Left cardiac atrium (tissue), 4 donors: ENCODE measurements at regions not wholly inside any gene's neighbourhood (a gene's known extent, or its start where the extent isn't known, plus 50 kb on each side); places are given as distances from the start of the nearest gene placed in this dataset.
"Not testable (repeated sequence)": the region's sequence is repeated elsewhere in the genome, so short reads cannot be mapped to it uniquely, and the experiment has no call there.

Experiments used
- ATAC-seq, 2 donors: fragments of 200-7000 bp; cut with Tn5 transposase; one replicate each; pipeline ENCODE4 v1.9.1; 2020; ENCODE audit warnings: mild to moderate bottlenecking in 2 of 2, moderate library complexity in 2 of 2
- DNase-seq: peaks from one replicate; pipeline ENCODE4 v3.0.0-alpha.2; 2020
- intact Hi-C, 2 donors: fragments of 100-400 bp; cut with DNase I; formaldehyde crosslinking; loops; one replicate each; pipeline versions ENCODE4 v1.14.1 to v1.15.1; 2022 to 2023
- donor health status: DM: no; HTN: yes; CAD: no.
- donor health status: DM: no; HTN: yes; CAD: no; lungs with severe emphysema.
- donor health status: DM: yes; HTN: yes; CAD: no.
- donor health status: Dilated cardiomyopathy.

DNA sequence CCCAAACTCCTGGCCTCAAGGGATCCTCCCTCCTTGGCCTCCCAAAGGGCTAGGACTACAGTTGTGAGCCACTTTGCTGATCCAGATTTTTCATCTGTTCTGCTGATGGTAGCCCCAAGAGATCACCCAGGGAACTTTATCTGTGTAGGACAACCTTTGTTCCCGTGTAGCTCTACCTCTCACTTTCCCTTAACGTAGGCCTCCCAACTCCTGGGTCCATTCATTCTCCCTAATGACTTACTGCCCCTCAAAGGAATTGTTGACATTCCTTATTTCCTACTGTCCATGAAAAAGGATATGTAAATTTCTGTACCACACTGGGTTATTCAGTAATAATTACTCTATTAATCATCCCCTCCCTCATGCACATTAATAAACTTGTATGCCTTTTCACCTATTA, 51.0 kb upstream of the PHF24 start:
- intact Hi-C loops, result loop anchor here in 1 of 2 donors (10.0 kb wide), 2 partner anchors 138 to 188 kb away; partner anchors contain the start of gene PIGO

DNA sequence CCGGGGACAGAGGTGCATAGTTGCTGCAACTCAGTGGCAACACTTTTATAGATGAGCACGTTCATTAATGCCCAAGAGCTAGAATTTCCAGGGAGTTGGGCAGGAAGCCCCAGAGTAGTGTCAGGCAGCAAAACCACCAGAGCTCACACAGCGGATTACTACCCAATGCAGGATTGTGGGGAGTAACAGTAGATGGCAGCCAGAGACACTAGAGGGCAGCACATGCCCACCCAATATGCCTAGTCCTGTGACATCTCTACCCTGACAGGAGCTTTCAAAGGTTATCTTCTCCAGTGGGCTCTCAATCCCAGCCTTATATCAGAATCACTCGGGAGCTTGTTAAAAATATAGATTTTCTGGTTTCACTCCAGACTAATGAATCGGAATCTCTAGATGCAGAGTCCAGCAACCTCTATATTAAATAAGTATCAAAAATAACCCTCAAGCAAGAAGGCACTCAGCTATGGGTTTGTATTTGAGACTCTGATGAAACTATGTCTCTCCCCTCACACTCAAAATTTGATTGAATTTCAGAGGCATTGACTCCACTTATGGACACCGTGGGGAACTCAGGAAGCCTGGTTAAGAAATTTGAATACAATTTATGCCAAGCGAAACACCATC, 58.4 kb upstream of the PHF24 start:
- ATAC-seq, result peak; percentile 99
- intact Hi-C loops, result loop anchor here (2.0 to 10.0 kb wide), 6 partner anchors 85 to 575 kb away; partner anchors contain the start of gene PIGO (in 2 of the 2)
- DNase-seq, result peak; percentile 82

More for the DNA sequence above, 51.0 kb upstream of the PHF24 start:
- ATAC-seq (no peak), DNase-seq (no peak)

DNA sequence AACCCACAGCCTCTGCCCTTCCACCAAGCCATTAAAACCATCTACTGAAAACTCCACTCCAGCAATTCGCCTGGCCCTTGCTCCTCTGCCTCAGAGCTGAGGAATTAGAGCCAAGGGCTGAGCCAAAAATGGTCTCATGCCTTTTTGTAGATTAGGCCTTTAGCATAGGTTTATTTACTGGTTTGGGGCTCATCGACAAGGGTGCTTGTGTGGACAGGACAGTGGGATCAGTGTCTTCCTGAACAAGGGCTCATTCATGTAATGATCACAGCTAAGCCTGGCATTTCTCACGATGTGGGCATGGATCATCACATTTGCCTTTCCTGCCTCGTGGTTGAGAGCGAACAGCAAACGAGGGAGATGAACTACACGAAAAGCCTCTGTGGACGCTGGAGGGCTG, 59.2 kb upstream of the PHF24 start:
- DNase-seq (no peak), ATAC-seq (peak in 1 of 2 donors; percentile 23)
- intact Hi-C loops, result loop anchor here in 1 of 2 donors (2.0 to 10.0 kb wide), 3 partner anchors 86 to 576 kb away; partner anchors contain the start of gene PIGO

DNA sequence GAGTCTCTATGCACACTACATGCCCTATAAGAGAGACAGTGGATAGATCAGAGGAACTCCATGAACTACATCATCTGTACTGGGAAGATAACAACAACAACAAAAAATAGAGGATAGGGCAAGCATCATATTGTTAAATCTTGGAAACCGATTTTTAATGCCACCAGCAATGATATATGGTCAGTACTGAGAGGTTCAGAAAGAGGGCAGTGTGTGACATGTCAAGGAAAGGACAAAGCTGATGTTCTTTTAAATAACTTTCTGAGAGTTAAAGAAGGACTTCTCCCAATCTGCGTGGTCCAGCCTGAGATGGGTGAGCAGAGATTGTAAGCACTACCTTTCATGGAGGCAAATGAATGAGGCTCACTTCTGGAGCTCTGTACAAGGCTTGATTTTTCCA, 62.0 kb upstream of the PHF24 start:
- ATAC-seq, result no peak
- DNase-seq, result no peak
- intact Hi-C loops, result loop anchor here in 1 of 2 donors (10.0 kb wide), 1 partner anchor 579 kb away; no protein-coding TSS in a partner anchor

DNA sequence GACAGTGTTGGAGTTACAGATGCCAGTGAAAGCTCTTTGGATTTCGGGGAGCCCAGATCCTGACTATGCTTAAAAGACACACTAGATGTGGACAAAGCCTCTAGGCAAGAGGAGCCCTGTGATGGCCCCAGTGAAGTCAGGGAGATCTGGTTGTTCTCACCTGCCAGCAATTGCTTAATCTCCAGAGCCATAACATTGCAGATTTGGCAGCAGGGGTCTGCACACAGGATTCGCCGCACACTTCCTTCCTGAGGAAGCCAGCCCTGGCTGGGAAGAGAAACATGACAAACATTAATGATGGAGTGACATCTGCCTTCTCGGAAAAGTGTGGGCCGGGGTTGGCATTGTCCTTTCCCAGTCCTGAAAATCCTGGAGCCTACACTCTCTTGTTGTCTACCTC, 65.2 kb upstream of the PHF24 start:
- intact Hi-C loops, result loop anchor here in 1 of 2 donors (10.0 kb wide), 1 partner anchor 582 kb away; no protein-coding TSS in a partner anchor
- DNase-seq, result no peak
- no peak for ATAC-seq

DNA sequence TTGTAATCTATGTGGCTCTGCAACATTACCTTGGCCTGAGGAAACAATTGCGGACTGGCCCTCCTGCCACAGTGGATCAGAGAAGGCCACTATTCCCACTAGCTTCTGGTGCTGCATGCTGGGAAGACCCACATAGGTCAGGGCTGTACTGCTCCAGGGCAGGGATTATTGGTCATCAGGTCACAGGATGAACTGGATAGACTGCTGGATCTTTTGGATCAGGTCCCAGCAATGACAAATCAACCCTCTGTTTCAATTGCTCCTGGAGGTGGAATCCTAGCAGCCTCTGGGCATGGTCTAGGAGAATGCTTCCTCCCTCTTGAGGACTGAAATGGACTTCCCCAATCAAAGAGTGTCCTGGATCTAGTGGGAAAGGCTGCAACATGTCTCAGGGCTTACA, 66.7 kb upstream of the PHF24 start:
- ATAC-seq (no peak), DNase-seq (no peak)
- intact Hi-C loops, result loop anchor here in 1 of 2 donors (10.0 kb wide), 1 partner anchor 583 kb away; no protein-coding TSS in a partner anchor

DNA sequence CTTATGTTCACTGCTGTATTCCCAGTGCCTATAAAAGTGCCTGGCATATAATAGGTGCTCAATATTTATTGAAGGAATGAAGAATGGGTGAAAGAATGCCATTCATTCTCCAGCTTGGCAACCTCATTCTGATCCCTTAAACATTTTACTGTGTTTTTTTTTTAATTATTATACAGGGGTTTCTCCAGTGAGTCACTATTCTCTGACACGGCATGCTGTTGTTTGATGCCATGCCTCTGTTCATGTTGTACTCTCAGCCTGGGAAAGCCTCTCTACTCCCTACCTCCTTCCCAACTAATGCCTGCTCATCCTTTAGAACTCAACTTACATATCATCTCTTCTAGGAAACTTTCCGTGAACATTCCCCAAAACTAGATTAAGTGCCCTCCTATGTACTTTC, 70.2 kb upstream of the PHF24 start:
- DNase-seq, result no peak
- intact Hi-C loops, result no loop called here
- ATAC-seq, result no peak

DNA sequence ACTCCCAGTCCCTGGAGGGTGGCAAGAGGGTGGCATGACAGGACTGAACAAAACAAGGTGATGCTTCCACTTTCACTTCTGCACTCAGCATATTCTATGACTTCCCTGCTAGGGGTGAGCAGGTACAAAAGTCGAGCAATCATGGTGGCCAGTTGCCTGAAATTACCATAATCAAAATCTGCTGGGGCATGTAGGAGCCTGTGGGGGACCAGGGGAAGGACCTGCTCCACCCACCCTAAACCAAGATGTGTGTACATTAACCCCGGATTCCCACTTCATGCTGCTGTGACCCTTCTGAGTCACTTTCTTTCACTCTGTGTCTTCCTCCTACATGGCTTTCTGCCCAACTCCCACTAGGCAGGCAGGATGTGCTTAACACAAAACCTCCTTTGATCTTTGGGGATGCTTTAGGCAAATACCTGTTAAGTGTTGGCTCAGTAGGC, 73.3 kb upstream of the PHF24 start:
- ATAC-seq, result no peak
- no peak for DNase-seq
- intact Hi-C loops, result no loop called here

DNA sequence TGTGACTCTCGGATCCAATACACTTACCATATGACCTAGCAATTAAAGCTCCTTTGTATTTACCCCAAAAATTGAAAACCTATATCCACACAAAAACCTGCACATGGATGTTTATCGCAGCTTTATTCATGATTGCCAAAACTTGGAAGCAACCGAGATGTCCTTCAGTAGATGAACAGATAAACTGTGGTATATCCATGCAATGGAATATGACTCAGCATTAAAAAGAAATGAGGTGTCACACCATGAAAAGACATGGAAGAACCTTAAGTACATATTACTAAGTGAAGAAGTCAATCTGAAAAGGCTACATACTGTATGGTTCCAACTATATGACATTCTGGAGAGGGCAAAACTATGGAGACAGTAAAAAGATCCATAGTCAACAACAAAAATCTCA, 82.0 kb upstream of the PHF24 start:
- no peak for ATAC-seq
- intact Hi-C loops, result no loop called here
- no peak for DNase-seq

DNA sequence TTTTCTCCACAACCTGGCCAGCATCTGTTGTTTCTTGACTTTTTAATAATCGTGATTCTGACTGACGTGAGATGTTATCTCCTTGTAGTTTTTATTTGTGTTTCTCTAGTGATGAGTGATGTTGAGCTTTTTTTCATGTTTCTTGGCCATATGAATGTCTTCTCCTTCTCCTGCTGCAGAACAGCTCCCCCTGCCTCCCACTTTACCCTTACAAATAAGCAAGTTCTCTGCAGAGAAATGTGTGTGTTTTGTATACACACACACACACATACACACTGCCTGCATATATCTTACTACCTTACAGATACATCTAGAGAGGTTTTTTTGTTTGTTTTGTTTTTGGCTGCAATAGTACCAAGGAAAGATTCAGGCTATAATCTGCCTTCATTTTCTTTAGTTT, 88.7 kb upstream of the PHF24 start:
- ATAC-seq, result no peak

DNA sequence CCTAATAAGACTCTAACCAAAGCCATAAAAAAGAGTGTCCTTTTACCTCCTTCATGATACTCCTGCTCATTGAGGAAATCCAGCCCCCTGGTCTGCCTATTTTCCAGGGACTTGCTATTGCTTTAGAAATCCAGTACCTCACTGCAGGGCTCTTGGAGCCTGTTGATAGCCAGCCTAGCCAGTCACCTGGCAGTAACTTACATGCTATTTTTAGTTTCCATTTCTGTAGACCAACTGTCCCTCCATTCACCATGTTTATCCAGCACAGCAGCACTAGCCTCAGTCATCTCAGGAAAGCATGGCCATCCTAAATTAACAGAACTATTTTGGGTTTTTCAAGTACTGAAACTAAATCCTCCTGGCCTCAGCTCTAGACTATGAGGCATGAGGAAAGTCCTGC, 91.5 kb upstream of the PHF24 start:
- ATAC-seq (no peak), DNase-seq (no peak)
- intact Hi-C loops, result no loop called here

More for the DNA sequence above, 88.7 kb upstream of the PHF24 start:
- DNase-seq, result no peak
- intact Hi-C loops, result no loop called here

DNA sequence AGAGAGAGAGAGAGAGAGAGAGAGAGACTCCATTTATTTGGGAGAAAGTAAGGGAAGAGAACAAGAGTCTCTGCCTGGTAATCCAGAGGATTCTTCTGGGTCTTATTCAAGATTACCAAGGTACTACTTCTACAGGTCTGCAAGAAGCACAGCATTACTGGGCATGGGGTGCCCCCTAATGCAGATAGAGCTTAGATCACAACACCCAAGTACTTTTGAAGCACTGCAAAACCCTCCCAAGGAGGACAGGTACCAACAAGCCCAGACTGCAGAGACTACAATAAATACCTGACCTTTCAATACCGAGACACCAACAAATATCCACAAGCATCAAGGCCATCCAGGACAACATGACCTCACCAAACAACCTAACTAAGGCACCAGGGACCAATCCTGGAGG, 94.7 kb upstream of the PHF24 start:
- ATAC-seq, result no peak
- intact Hi-C loops, result no loop called here
- DNase-seq, result no peak

DNA sequence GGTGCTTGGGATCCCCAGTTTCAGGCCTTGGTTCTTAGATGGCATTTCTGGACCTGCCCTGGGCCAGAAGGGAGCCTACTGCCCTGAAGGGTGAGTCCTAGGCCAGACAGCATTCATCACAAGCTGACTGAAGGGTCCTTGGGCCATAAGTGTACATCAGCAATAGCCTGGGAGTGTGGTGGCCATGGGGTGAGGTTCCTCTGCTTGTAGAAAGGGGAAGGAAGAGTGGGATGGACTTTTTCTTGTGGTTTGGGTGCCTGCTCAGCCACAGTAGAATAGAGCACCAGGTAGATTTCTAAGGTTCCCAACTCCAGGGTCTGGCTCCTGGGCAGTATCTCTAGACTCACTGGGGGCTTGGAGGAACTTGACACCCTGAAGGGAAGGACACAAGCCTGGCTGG, 95.2 kb upstream of the PHF24 start:
- ATAC-seq (no peak), DNase-seq (no peak)
- intact Hi-C loops, result no loop called here

DNA sequence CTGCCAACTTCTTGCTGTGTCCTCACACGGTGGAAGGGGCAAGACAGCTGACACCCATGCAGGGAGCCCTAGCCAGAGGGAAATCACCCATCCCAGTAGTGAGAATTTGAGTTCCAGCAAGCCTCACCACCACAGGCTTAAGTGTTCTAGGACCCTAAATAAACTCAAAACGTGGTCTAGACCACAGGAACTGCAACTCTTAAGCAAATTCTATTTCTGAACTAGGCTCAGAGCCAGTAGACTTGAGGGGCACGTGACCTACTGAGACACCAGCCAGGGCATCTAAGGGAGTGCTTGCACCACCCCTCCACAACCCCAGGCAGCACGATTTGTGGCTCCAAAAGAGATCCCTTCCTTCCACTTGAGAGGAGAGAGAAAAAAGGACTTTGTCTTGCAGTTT, 96.0 kb upstream of the PHF24 start:
- no peak for ATAC-seq
- intact Hi-C loops, result no loop called here
- no peak for DNase-seq

DNA sequence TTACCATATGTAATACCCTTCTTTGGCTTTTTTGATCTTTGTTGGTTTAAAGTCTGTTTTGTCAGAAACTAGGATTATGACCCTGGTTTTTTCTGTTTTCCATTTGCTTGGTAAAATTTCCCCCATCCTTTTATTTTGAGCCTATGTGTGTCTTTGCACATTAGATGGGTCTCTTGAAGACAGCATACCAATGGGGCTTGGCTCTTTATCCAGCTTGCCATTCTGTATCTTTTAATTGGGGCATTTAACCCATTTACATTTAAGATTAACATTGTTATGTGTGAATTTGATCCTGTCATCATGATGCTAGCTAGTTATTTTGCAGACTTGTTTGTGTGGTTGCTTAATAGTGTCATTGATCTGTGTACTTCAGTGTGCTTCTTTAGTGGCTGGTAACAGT, 103.1 kb upstream of the PHF24 start:
- intact Hi-C loops, ATAC-seq, DNase-seq: not testable (repeated sequence)

DNA sequence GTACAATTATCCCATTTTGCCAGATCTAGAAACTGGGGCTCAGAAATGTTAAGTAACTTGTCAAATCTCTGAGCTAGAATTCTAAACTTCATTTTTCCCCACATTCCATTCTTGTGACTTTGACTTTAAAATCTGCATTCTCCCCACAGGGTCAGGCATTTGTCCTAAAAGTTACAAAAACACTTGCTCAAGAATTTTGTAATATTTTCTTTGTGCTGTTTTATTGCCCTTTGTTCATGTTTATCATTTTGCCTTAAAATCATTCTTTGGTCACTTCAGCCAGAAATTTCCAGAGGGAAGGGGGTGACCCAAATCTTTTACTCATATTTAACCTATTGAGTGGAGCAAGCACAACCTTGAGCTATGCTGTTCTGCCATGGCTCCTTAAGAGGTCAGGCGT, 120.1 kb upstream of the CCL21 start:
- ATAC-seq (no peak), DNase-seq (no peak)
- intact Hi-C loops, result no loop called here

DNA sequence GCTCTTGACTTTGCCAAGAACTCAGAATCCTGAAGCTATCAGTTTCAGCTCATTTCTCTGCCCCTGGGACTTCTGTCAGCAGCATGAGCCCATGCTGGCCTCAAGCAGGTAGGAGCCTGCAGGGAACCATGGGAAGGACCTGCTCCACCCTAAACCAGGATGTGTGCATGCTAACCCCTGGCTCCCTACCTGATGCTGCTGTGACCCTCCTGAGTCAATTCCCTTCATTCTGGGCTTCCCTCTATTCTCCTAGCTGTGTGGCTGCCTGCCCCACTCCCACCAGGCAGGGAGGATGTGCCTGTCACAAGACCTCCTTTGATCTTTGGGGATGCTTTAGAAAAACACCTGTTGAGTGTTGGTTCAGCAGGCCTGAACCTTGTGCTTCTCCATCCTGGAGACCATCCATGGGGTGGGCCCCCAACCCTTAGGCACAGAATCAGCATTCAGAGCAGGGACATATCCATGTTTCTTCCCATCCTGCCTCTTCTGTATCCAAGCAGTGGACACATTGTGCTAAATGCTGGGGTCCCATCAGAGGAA, 117.1 kb upstream of the CCL21 start:
- intact Hi-C loops, result no loop called here

DNA sequence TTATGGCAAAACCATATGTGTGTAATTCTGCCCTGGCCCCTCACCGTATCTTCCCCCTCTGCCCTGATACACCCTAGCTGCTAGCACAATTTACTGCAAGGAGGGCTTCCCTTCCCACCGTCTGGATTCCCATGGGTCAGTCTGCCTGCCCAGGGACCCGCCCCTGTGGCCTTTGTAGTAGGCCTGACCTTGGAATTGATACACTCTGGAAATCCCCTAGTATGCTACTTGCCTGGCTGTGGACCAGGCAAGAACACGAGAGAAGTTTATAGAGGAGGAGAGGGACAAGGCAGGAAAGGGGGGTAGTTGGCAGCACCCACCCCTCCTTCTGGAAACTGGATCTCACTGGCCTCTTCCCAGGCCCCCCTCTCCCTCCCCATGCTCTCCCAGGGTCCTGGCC, 115.8 kb upstream of the CCL21 start:
- no peak for DNase-seq
- ATAC-seq, result no peak
- intact Hi-C loops, result no loop called here

More for the DNA sequence above, 117.1 kb upstream of the CCL21 start:
- DNase-seq (no peak), ATAC-seq (no peak)

DNA sequence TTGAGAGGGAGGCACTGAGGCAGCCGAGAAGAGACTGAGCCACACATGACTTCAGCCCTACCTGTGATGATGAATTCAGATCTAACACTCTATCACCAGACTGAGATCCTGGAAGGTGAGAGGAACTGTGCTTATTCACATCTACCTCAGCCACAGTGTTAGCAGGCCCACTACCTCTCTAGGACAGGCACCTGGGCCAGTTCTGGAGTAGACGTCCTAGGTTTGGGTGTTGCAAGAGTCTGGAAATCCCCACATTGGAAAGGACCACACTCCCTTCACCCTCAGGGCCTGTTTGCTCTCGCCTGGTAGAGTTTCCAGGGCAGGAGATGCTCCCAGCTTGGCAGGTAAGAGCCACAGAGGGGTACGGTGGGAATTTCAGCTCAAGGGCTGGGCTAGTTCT, 113.8 kb upstream of the CCL21 start:
- no peak for ATAC-seq
- intact Hi-C loops, result no loop called here

DNA sequence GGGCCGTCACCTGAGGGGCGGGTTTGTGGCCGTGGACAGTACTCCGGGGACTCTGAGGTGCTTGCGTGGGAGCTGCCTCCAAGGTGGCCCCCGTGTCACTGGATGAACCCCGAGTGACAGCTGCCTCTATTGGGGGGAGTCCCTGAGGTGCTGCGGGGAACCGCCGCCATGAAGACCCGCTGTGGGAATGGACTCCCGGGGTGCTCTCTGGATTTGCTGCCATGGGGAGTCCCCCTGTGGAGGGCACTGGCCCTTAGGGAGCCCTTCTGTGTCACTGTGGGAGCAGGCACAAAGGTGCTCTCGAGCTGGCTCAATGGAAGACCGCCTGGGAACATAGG, 100.2 kb upstream of the CCL21 start:
- DNase-seq, result no peak
- no peak for ATAC-seq
- intact Hi-C loops, result no loop called here

More for the DNA sequence above, 113.8 kb upstream of the CCL21 start:
- no peak for DNase-seq
